HEK293 (cell line): ENCODE measurements at regions not wholly inside any gene's neighbourhood (a gene's known extent, or its start where the extent isn't known, plus 50 kb on each side); places are given as distances from the start of the nearest gene placed in this dataset.
"Not testable (repeated sequence)": the region's sequence is repeated elsewhere in the genome, so short reads cannot be mapped to it uniquely, and the experiment has no call there.

Experiments
- CTCF ChIA-PET: fragments of 350-600 bp; formaldehyde crosslinking; extraction: SDS; loops from one replicate; lab custom pipeline; 2021; ENCODE audit warnings: antibody characterized with exemption; lab: Yijun Ruan, JAX
- POLR2A ChIA-PET: fragments of 300-600 bp; formaldehyde crosslinking; extraction: SDS; loops from one replicate; lab custom pipeline; 2020; ENCODE audit warnings: antibody characterized with exemption, inconsistent platforms; lab: Yijun Ruan, JAX
- H3K27ac ChIP-seq: fragments of 200-500 bp; sonication (Bioruptor generic); 2 replicates; pipeline ENCODE4 v1.5.1; 2014; ENCODE audit warnings: low read depth, low read length, control low read depth, inconsistent platforms; ENCODE audit errors: extremely low read depth
- H3K36me3 ChIP-seq, 2 experiments: fragments of 200-500 bp in 1 of 2; sonication (Bioruptor generic) in 1 of 2; 1 replicate in 1 of 2; 2 replicates in 1 of 2; pipeline ENCODE4 v1.5.1; 2014 to 2017; ENCODE audit warnings: inconsistent platforms in 2 of 2, low read length in 2 of 2; ENCODE audit not compliant: control insufficient read depth in 2 of 2, insufficient read depth in 1 of 2
- H3K4me1 ChIP-seq: fragments of 200-500 bp; sonication (Bioruptor generic); 2 replicates; pipeline ENCODE4 v1.5.1; 2014; ENCODE audit warnings: mild to moderate bottlenecking, low read length, inconsistent platforms; ENCODE audit not compliant: control insufficient read depth, insufficient read depth
- H3K4me3 ChIP-seq: 2 replicates; pipeline ENCODE4 v1.5.1; 2011; ENCODE audit warnings: low read depth, mild to moderate bottlenecking, control low read depth, low read length, moderate library complexity
- H3K9me3 ChIP-seq: fragments of 200-500 bp; sonication (Bioruptor generic); 2 replicates; pipeline ENCODE4 v1.5.1; 2014; ENCODE audit warnings: low read depth, low read length, inconsistent platforms; ENCODE audit not compliant: control insufficient read depth, insufficient read depth
- BCL11B ChIP-seq: fragments of 450-650 bp; formaldehyde crosslinking; IDR thresholded peaks from 2 replicates; pipeline ENCODE4 v1.5.1; 2016; ENCODE audit warnings: low read depth, missing biosample characterization, missing genetic modification characterization
- MYNN ChIP-seq: fragments of 450-650 bp; formaldehyde crosslinking; IDR thresholded peaks from 2 replicates; pipeline ENCODE4 v1.5.1; 2016; ENCODE audit warnings: missing biosample characterization, missing genetic modification characterization, borderline replicate concordance
- PRDM4 ChIP-seq: fragments of 450-650 bp; formaldehyde crosslinking; IDR thresholded peaks from 2 replicates; pipeline ENCODE4 v1.5.1; 2017; ENCODE audit warnings: missing biosample characterization, missing genetic modification characterization
- ZBTB21 ChIP-seq: fragments of 450-650 bp; formaldehyde crosslinking; IDR thresholded peaks from 2 replicates; pipeline ENCODE4 v1.5.1; 2017; ENCODE audit warnings: missing biosample characterization, missing genetic modification characterization
- ZNF133 ChIP-seq: fragments of 450-650 bp; formaldehyde crosslinking; IDR thresholded peaks from 2 replicates; pipeline ENCODE4 v1.5.1; 2016; ENCODE audit warnings: missing biosample characterization, missing genetic modification characterization
- ZNF211 ChIP-seq: fragments of 450-650 bp; formaldehyde crosslinking; IDR thresholded peaks from 2 replicates; pipeline ENCODE4 v1.5.1; 2016; ENCODE audit warnings: low read depth, missing biosample characterization, missing genetic modification characterization
- ZNF214 ChIP-seq: fragments of 450-650 bp; formaldehyde crosslinking; IDR thresholded peaks from 2 replicates; pipeline ENCODE4 v1.5.1; 2017; ENCODE audit warnings: missing biosample characterization, mild to moderate bottlenecking, missing genetic modification characterization, borderline replicate concordance
- ZNF239 ChIP-seq: fragments of 450-650 bp; formaldehyde crosslinking; IDR thresholded peaks from 2 replicates; pipeline ENCODE4 v1.5.1; 2016; ENCODE audit warnings: missing biosample characterization, missing genetic modification characterization
- ZNF335 ChIP-seq: fragments of 450-650 bp; formaldehyde crosslinking; conservative IDR thresholded peaks from 2 replicates; pipeline ENCODE4 v1.5.1; 2016; ENCODE audit warnings: missing biosample characterization, missing genetic modification characterization
- ZNF571 ChIP-seq: fragments of 450-650 bp; formaldehyde crosslinking; IDR thresholded peaks from 2 replicates; pipeline ENCODE4 v1.5.0; 2017; ENCODE audit warnings: missing biosample characterization, missing genetic modification characterization
- ZNF600 ChIP-seq: fragments of 450-650 bp; formaldehyde crosslinking; IDR thresholded peaks from 2 replicates; pipeline ENCODE4 v1.5.1; 2016; ENCODE audit warnings: missing biosample characterization, missing genetic modification characterization
- ZNF629 ChIP-seq: fragments of 450-650 bp; formaldehyde crosslinking; IDR thresholded peaks from 2 replicates; pipeline ENCODE4 v1.5.1; 2017; ENCODE audit warnings: missing biosample characterization, missing genetic modification characterization
- TF ChIP-seq, protein P1 (sequence below): fragments of 450-650 bp; formaldehyde crosslinking; IDR thresholded peaks from 2 replicates; pipeline ENCODE4 v1.5.1; 2016; ENCODE audit warnings: missing biosample characterization, missing genetic modification characterization, low read depth

GRCh38 chr12:14213542-14213941 is 151.9 kb upstream of the ATF7IP start (continued):
- TF ChIP-seq ZNF211 (tag by site-specific recombination) (no peak), ZNF629 (tag by site-specific recombination) (no peak)

- H3K27ac ChIP-seq: no peak overlapping the region
- H3K4me1 ChIP-seq: no peaks in the 10 kb centered on the region
- H3K4me3 ChIP-seq: no peak overlapping the region
- CTCF ChIA-PET: interaction anchor here (0.9 to 1.2 kb wide), 2 partner anchors 23 to 29 kb away, joined by 3 read pairs; no protein-coding TSS in a partner anchor
- POLR2A ChIA-PET: no interaction called here
- no peaks in the 10 kb centered on the region for H3K36me3 ChIP-seq
- no peaks in the 10 kb centered on the region for H3K9me3 ChIP-seq
- no peak for TF ChIP-seq ZNF571 (tag by site-specific recombination)
- TF ChIP-seq ZNF133 (tag by site-specific recombination): no peak
- no peak for TF ChIP-seq BCL11B (tag by site-specific recombination)
Measured at GRCh38 chr12:14214495-14214894, 151.0 kb upstream of the ATF7IP start.

DNA sequence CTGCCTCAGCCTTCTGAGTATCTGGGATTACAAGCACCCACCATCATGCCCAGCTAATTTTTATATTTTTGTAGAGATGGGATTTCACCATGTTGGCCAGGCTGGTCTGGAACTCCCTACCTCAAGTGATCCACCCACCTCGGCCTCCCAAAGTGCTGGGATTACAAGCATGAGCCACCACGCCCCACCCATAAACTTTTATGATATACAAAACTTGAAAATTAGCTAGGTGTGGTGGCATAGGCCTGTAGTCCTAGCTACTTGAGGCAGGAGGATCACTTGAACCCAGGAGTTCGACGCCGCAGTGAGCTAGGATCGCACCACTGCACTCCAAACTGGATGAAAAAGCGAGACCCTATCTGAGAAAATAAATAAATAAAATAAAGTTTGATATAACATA is 149.5 kb upstream of the ATF7IP start:
- CTCF ChIA-PET: interaction anchor here (0.8 to 1.2 kb wide), 2 partner anchors 22 to 30 kb away, joined by 3 to 6 read pairs; no protein-coding TSS in a partner anchor
- POLR2A ChIA-PET, H3K27ac ChIP-seq, H3K4me3 ChIP-seq, H3K36me3 ChIP-seq, H3K9me3 ChIP-seq, H3K4me1 ChIP-seq: not testable (repeated sequence)

DNA sequence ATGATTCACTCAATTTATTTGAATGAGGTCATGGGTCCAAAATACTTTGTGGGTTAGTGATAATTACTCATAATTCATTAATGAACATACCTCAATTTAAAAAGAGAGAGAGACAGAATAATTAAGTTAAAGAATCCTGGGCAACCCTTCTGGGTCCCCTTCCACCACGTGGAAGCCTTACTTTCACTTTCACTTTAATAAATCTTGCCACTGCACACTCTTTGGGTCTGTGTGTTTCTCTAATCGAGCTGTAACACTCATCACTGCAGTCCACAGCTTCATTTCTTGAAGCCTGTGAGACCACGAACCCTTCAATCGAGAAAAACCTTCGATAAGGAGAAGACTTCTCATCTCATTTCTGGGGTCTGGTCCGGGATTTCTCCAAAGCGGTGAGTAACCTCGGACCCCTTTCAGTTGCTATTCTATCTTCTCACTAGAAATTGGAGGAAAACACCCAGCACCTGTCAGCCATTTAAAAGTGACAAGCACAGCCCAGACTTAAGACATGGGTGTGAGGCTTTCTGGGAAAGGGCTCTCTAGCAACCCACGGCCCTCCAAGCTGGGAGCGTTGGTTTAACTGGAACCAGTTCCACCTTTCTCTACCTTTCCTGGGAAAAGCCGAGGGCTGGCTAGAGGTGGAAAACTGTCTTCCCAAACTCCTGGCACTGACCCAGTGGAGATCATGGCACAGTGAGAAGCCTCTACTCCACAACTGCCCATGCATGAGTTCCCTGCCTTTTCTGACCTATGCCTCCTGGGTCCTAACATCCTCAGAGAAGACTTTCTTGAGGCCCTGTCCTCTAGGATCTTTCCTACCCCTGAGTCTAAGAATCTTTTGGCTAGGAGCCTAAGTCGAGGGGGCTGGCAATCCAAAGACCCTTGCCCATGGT is 148.8 kb upstream of the ATF7IP start:
- Histone ChIP-seq H3K4me1 (no peaks in the 10 kb centered on the region), H3K27ac (no peak overlapping the region), H3K36me3 (no peaks in the 10 kb centered on the region), H3K4me3 (no peak overlapping the region), H3K9me3 (no peaks in the 10 kb centered on the region)
- TF ChIP-seq ZNF600 (tag by site-specific recombination) (no peak), PRDM4 (tag by site-specific recombination) (no peak), ZNF214 (tag by site-specific recombination) (no peak), ZNF239 (tag by site-specific recombination) (no peak), MYNN (no peak), ZBTB21 (no peak), ZNF335 (tag by site-specific recombination) (peak; percentile 45; the same call in 1 of the 2 replicates)
- TF ChIP-seq, protein P1, sequence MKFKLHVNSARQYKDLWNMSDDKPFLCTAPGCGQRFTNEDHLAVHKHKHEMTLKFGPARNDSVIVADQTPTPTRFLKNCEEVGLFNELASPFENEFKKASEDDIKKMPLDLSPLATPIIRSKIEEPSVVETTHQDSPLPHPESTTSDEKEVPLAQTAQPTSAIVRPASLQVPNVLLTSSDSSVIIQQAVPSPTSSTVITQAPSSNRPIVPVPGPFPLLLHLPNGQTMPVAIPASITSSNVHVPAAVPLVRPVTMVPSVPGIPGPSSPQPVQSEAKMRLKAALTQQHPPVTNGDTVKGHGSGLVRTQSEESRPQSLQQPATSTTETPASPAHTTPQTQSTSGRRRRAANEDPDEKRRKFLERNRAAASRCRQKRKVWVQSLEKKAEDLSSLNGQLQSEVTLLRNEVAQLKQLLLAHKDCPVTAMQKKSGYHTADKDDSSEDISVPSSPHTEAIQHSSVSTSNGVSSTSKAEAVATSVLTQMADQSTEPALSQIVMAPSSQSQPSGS: peak; percentile 46
- ChIA-PET CTCF (interaction anchor here (0.6 kb wide), 1 partner anchor 1490 kb away, joined by 3 read pairs; no protein-coding TSS in a partner anchor), POLR2A (no interaction called here)
